PFSK-1 (cell line): ENCODE measurements at regions not wholly inside any gene's neighbourhood (a gene's known extent, or its start where the extent isn't known, plus 50 kb on each side); places are given as distances from the start of the nearest gene placed in this dataset.

Experiments
- FOXP2 ChIP-seq: optimal IDR thresholded peaks from 2 replicates; pipeline ENCODE3; 2011; ENCODE audit warnings: borderline replicate concordance, control low read depth, inconsistent platforms; ENCODE audit not compliant: insufficient read depth; ENCODE audit errors: extremely low read length, extremely low read depth
- POLR2AphosphoS5 ChIP-seq: IDR thresholded peaks from 2 replicates; pipeline ENCODE4 v1.6.1; 2012; ENCODE audit warnings: low read depth, mild to moderate bottlenecking, control low read depth, low read length, moderate library complexity
- SIN3A ChIP-seq: IDR thresholded peaks from 2 replicates; pipeline ENCODE4 v1.6.1; 2012; ENCODE audit warnings: mild to moderate bottlenecking, low read length, moderate library complexity, borderline replicate concordance; ENCODE audit not compliant: insufficient read depth
- TAF1 ChIP-seq: IDR thresholded peaks from 2 replicates; pipeline ENCODE4 v1.6.1; 2012; ENCODE audit warnings: low read length, control low read depth, borderline replicate concordance; ENCODE audit not compliant: insufficient read depth
- TF ChIP-seq, protein P1 (sequence below), 2 experiments: IDR thresholded peaks; 2 replicates each; pipeline versions ENCODE4 v1.6.1 to v1.8.0; 2011 to 2012; ENCODE audit warnings: low read depth in 2 of 2, low read length in 2 of 2, control low read depth in 1 of 2, inconsistent platforms in 1 of 2, mild to moderate bottlenecking in 1 of 2, moderate library complexity in 1 of 2; ENCODE audit not compliant: insufficient read depth in 1 of 2

DNA sequence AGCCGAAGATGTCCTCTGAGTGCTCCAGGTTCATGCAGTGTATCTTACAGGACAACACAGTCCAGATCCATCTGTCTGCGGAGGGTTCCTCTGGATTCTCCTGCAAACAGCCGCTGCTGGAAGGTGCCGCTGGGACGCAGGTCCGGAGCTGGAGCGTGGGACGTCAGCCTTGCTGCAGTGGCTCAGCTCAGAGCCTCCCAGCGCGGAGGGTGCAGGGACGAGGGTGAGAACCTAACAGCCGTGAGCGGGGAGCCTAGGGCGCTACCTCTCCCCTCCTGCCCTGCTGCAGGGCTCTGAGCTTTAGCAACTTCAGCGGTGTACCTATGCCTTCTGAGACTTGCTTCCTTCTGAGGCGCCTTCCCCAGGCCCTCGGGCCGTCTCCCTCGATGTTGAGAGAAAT lies 137.6 kb upstream of the TMEM72 start:
- TF ChIP-seq FOXP2 (no peak), TAF1 (no peak)

DNA sequence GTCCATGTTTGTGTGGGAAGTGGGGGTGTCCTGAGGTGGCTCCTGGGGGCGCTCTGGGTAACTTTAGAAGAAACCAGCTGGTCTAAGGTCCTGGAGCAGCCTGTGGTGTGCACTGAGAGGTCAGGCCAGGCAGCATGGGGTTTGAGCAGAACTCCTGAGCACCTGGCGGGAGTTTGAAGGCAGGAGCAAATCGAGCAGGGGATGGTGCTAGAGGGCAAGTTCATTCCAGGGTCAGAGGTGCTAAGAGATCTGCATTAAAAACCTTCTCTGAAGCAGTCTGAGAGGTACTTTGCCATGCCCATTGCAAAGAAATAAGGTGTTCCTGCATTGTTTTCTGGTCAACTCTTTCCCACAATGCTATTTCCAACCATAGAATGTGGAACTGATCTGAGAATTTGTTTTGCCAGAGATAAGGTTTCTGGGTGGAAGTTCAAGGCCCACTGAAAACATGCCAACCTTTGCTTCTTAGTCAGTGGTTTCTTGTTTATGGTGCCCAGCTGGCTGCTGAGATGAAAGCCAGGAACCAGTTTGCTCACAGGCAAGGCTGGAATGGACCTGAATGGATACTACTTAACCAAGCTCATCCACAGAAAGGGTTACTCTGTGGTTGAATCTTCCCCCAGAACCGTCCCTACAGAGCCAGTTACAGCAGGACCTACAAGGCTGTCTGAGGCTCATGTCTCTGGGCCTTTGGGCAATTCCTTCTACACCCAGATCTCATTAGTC lies 136.3 kb upstream of the TMEM72 start:
- TF ChIP-seq TAF1 (no peak), SIN3A (no peak), POLR2AphosphoS5 (no peak), FOXP2 (no peak)
- TF ChIP-seq, protein P1, sequence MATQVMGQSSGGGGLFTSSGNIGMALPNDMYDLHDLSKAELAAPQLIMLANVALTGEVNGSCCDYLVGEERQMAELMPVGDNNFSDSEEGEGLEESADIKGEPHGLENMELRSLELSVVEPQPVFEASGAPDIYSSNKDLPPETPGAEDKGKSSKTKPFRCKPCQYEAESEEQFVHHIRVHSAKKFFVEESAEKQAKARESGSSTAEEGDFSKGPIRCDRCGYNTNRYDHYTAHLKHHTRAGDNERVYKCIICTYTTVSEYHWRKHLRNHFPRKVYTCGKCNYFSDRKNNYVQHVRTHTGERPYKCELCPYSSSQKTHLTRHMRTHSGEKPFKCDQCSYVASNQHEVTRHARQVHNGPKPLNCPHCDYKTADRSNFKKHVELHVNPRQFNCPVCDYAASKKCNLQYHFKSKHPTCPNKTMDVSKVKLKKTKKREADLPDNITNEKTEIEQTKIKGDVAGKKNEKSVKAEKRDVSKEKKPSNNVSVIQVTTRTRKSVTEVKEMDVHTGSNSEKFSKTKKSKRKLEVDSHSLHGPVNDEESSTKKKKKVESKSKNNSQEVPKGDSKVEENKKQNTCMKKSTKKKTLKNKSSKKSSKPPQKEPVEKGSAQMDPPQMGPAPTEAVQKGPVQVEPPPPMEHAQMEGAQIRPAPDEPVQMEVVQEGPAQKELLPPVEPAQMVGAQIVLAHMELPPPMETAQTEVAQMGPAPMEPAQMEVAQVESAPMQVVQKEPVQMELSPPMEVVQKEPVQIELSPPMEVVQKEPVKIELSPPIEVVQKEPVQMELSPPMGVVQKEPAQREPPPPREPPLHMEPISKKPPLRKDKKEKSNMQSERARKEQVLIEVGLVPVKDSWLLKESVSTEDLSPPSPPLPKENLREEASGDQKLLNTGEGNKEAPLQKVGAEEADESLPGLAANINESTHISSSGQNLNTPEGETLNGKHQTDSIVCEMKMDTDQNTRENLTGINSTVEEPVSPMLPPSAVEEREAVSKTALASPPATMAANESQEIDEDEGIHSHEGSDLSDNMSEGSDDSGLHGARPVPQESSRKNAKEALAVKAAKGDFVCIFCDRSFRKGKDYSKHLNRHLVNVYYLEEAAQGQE (IDR thresholded peaks at IDR 0.05; ENCODE audit: insufficient read depth in 1 of 2, low read depth in 2 of 2, low read length in 2 of 2) = no peak

DNA sequence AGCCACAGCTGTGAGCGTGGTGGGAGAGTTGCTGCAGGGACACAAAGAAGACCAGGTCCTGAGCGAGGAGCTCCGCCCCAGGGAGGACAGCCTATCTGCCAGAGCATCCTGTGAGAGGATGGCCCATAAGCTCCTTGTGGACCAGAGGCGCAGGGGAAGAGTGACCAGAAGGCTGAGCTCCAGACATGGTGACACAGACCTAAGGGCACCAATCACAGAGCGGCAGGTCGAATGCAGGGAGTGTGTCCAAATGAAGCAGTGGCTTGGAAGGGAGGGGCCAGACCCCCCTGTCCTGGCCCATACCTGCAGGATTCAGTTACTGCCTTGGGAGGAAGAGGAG lies 135.8 kb upstream of the TMEM72 start:
- no peak for TF ChIP-seq FOXP2
- TF ChIP-seq, protein P1 (IDR thresholded peaks at IDR 0.05; ENCODE audit: insufficient read depth in 1 of 2, low read depth in 2 of 2, low read length in 2 of 2) = no peak
- no peak for TF ChIP-seq TAF1
- no peak for TF ChIP-seq SIN3A
- no peak for TF ChIP-seq POLR2AphosphoS5

DNA sequence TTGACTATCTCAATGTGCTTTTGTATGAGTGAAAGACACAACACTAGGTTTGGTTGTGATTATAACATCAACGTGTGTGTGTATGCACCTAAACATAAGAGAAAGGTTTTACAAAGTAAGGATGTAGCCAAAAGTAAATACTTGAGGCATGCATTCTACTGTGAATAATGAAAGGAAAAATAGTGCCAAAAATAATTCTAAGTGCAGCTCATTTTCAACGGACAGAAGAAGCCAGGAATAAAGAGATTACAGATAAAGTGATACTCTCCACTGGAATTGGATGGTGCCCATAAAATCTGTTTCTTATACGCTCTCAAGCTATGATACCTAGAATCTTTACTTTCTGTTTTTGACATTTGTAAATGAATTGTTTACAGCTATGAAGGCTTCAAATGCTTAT lies 135.0 kb upstream of the TMEM72 start:
- TF ChIP-seq POLR2AphosphoS5 (no peak), TAF1 (no peak), SIN3A (no peak), FOXP2 (no peak)
- TF ChIP-seq, protein P1 (IDR thresholded peaks at IDR 0.05; ENCODE audit: insufficient read depth in 1 of 2, low read depth in 2 of 2, low read length in 2 of 2) = no peak

DNA sequence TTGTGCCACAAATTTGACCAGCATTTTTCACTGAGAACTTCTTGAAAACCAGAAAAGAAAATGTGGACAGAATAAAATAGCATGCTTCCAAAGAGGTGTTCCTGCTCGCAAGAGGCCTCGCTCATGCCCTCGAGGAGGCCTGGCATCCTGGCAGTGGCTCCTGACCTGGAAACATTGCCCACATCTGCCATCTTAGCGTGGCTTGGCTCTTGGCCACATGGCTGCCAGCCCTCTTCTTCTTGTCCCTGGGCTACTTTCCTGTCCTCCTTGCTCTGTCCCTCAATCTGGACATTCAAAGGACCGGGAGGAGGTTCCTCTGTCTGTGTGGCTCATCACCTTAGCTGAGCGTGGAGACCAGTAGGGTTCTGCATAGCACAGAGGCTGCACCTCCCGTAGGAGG lies 131.6 kb upstream of the TMEM72 start:
- TF ChIP-seq POLR2AphosphoS5 (no peak), SIN3A (no peak), TAF1 (no peak), FOXP2 (no peak)
- TF ChIP-seq, protein P1 (IDR thresholded peaks at IDR 0.05; ENCODE audit: insufficient read depth in 1 of 2, low read depth in 2 of 2, low read length in 2 of 2) = no peak
